T1000 (cell line): ENCODE measurements at regions not wholly inside any gene's neighbourhood (a gene's known extent, or its start where the extent isn't known, plus 50 kb on each side); places are given as distances from the start of the nearest gene placed in this dataset.

ENCODE experiments used
- DNase-seq: peaks from one replicate; lab custom pipeline; 2025; ENCODE audit warnings: mixed read lengths; lab: John Stamatoyannopoulos, UW

DNA sequence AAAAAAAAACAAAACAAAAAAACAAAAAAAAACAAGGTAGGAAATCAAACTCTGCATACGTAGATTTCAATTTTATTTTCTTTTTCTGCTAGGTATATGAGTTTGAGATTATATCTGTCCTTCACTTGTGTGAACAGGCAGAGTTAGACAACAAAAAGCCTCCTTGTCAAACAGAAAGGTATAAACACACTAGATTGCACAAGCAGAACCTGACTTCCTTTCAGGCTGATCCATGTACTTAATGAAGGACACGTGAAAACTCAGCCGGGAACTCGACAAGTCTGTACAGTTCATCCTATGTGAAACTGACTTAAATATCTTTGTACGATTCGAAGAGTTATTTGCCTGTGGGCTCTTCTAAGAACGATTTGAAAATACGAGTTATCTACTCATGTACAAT lies 254.1 kb downstream of the ARL4A start:
- DNase-seq: no peak

DNA sequence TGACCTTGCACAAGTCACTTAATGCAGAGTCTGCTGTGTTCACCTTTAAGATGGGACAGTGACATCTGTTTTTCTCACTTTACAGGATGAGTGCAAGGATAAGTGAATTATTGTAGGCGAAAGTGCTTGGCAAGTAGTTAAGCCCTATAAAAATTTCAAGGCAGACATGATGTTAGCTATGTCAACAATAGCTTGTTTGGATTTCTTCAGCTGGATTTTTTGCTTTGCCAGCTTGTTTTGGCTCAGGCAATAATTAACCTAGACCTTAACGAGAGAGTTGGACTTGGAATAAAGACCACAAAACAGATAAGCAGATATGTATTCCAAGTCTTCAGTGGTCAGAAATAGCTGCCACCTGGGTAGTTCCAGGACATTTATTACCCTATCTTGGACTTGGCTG lies 255.2 kb downstream of the ARL4A start:
- no peak for DNase-seq

DNA sequence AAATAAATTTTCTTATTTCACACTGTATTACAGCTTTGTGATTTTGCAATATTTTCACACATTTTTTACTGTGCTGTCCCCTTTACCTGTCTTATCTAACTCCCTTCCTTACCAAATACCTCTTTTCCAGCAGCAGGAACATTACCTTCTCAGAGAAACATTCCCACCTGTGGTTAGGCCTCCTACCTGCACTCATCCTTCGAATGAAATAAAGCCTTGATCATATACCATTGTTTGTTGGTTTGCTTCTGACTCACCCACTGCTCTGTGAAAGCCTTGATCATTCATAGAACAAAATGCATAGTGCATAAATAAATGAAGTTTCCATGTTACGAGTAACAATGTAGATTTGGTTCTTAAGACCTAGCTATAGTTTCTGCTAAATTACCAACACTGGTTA lies 256.3 kb downstream of the ARL4A start:
- no peak for DNase-seq

DNA sequence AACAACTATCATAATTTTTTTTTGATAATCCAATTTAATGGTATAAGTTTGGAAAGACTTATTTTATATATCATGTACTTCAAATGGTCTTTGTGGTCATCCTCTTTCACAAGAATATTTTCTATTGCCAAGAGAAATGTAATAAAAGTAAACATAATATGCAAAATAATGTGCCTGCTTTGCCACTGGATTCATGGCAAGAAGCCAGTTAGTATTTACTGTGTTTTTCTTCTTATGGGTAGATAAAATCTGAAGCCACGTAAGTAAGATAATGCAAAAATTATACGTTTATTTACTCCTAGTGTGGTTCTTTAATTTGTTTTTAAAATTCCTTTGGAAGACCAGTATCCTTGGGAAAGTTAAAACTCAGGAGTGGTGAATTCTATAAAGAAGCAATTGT lies 258.5 kb downstream of the ARL4A start:
- DNase-seq: no peak

DNA sequence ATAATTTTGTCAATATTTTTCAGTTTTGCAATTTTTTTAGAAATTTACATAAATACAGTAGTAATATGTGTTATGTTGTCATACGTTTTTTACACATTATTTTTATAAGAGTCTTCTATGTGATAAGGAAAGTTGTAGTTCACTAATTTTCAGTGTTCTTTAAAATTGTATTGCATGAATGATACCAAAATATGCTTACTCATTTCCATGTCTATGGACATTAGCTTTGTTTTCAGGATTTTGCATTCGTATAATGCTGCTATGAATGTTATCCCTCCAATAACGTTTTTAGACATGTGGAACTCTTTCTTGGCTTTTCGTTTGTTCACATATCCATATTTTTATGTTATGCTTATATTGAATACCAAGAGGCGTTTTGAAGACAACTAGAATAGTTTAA lies 260.0 kb downstream of the ARL4A start:
- DNase-seq: no peak

DNA sequence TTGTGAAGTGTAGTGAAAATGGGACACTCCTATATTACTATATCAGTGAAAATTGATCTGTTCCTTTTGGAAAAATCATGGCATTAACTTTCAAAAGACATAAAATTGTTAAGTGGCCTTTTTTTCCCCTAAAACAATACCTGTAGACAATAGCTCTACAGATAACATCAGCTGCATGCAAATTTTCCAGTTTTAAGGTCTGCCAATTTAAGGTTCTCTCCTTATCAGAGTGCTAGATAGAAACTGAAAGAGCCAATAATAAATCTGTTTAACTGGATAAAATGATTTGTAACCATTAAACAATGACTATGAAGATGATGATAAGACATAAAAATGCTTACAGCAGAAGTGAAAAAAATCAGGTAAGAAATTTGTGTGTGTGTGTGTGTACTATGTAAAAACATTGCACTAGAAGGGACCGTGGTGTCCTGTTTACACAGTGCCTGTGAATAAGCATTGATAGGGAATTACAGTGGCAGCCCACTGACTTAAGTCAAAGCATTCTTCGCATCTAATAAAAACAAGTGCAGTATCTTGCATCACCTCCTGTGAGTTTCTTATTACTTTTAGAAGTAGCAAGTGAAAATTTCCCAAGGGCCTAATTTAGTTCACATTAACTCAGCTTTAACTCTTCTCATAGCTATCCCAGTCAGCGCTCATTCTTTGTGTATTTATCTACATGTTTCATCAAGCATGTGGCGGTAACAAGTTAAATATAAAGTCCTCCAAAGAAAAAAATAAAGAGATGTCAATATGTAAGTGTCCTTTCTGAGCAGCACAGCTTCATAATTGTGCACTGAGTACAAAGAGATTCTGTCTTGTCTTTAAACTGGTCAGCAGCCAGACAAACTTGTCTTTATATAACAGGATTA lies 261.9 kb downstream of the ARL4A start:
- DNase-seq: no peak

DNA sequence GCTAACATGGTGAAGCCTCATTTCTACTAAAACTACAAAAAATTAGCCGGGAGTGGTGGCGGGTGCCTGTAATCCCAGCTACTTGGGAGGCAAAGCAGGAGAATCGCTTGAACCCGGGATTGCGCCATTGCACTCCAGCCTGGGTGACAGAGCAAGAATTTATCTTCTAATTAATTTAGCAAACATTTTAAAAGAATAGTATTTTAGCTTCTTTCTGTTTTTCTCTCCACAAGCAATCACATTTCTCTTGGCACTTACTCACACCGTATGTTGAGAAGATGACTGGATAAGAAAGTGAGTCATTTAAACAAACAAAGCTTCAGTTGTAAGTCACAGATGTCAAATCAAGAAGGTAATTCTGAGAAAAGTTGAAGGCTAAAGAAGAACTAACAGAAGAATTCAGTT lies 264.0 kb downstream of the ARL4A start:
- DNase-seq: no peak

DNA sequence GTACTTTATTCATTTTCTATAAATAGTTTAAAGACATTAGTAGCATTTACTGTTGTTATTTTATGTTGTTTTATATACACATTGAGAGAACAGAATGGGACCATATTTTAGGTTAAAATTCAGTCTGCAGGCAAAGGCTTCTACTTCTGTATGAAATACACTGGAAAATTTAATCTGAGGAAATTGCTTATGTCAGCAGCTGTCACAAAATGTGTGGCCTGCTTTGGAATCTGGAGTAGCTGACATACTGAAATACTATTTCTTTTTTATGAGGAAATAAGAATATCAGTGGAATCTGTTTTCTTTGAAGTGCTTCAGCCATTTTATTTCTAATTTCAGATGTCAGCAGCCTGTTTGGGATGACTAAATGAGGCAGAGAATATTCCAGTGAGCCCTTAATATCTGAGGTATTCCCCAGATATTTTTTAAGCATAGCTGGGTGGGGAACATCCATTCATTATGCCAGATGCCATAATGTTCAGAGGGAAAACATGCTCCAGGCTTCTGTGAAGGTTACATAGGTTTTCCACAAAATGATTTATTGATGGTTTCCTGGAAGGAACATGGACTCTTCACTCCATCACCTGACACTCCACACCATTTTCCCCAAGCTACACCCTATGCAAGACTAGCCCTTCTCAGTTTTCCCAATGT lies 267.1 kb downstream of the ARL4A start:
- no peak for DNase-seq

DNA sequence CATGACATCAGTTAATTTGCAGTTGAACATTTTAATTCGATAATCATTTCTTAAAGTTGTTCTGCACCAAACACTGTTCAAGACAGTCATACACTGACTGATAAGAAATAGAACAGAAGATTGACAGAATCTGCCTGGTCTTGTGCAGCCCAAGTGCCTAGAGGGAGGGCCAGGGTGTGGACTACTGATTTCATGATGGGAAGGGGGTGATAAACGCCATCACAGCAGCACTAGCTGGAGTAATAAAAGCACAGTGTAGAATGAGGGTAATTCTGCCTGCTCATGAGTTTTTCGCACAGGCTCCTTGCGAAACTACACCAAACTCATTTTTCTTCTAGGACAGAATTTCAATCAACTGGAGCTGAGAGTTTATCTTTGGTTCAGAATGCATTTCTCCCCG lies 270.1 kb downstream of the ARL4A start:
- DNase-seq: no peak

DNA sequence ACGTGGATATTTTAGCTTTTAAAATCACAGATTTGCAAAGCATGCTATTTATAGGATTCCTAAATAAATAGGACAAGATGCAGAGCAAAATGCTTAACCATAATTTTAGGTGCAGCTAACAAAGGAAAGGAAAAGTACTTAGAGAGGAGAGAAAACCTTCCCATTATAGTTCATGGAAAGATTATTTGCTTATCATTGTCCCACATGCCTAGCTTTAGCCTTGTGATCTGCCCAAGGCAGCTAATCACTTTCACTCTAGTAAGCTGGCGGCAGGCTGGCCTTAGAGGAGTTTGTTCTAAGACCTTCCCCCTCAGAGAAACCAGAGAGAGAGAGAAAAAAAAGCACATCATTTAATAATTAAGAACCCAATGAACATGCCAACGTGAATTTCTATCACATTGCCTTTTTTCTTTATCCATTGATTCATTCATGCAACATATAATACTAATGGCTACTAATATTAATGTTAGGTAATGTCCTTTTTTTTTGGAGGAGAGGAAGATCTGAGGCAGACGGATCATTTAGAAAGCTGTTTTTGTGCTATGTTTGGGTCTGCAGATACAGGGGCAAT lies 274.6 kb downstream of the ARL4A start:
- no peak for DNase-seq

DNA sequence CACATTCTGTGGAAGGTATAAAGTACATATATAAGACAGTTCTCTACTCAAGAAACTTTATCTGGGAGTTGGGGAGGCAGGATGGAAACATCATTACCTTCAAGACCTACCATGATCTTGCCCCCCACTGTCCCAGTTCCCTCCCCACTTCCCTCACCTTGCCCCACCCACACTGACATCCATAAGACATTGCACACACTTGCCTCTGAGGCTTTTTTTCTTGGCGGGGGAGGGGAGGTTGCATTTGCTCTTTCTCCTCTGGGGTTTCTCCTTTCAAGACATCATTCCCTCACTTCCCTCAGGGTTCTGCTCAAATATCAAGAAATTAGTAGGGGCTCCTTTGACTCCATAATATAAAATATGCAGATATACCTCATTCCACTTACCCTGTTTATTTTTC lies 276.0 kb downstream of the ARL4A start:
- DNase-seq: no peak

DNA sequence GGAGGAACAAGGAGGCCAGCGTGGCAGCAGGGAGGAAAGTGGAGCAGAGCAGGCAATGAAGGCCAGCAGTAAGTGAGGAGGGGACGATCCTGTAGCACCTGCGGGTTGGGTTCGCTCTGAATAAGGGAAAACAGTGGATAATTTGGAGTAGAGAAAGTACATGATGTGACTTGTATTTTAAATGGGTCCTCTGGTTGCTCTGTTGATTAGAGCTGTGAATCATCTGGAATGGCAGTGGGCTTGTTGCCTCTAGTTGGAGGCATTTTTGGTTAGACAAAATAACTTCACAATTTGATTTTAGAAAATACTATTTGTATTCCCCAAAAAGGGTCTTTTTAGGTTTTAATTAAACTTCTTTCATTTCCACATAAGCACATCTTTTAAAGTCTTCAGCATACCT lies 277.4 kb downstream of the ARL4A start:
- DNase-seq: no peak

DNA sequence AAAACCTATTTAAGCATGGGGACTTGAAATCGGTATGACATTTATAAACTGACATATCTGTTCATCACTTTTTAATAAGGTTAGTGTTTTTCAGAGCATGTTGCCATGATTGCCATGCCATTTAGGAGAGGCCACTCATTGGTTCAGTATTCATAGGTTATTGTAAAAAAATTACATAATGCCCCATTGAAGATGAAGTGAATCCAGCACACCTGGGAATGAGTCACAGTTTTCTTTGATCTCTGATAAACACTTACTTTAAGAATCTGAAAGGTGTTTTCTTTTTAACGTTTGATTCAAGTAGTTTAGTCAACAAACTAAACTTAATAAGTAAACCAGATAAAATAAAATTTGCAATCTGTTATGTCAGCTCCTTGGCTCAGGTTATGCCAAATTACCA lies 278.3 kb downstream of the ARL4A start:
- no peak for DNase-seq

DNA sequence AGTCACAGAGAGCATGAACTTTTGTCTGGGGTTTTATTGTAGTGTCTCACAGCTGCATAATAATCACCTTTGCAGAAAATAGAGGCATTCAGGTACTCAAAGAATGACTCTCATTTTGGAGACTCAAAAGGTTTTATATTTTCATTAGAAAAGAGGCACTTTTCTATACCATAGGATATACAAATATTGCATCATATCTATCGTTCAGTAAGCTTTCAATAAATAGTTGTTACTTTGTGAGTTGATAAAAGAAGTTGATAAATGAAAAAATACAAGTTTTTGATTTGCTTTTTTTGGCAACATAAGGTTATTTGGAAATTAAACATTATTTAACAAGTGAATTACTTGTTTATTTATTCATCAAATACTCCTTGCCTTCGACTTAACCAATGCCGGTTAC lies 279.9 kb downstream of the ARL4A start:
- no peak for DNase-seq

DNA sequence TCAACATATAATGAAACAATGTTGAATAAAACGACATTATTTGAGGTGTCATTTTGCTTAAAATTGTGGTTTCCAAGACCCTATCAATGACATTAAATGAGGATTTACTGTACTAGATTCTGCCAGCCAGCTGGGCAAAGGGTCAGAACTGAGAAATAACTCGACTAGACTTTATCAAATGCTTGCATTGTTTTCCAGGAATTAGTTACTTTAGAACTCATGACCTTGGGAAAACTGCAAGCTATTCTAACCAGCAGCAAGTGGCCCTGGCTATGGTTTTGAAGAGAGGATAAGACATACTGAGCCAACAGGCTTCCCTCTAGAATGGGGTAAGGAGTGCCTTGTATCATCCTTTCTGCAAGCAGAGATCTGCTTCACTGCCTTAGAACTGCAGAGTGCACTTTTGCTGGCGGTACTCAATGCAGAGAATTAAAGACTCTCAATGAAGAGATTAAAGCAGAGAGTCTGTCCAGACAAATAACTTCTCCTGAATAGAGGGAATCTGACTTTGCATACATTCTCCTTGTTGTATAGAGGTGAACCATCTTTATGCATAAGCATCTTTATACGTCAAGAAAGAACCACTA lies 281.5 kb downstream of the ARL4A start:
- no peak for DNase-seq

DNA sequence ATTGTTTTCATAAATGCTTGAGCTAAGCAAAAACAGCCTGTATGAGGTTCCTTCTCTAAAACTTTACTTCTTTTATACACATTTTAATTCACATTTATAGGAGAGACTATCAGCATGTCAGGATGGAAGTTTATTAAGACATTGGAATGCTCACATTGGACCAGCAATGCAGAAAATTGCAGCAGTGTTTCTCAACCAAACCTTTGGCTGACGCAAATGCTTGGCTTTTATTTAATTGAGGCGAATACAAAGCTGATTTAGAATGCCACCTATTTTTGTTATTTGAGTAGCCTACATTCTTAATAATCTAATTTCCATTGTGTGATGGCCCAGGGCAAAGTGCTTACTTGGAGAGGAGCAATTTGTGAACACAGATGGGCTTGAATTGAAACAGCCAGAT lies 283.2 kb downstream of the ARL4A start:
- no peak for DNase-seq

DNA sequence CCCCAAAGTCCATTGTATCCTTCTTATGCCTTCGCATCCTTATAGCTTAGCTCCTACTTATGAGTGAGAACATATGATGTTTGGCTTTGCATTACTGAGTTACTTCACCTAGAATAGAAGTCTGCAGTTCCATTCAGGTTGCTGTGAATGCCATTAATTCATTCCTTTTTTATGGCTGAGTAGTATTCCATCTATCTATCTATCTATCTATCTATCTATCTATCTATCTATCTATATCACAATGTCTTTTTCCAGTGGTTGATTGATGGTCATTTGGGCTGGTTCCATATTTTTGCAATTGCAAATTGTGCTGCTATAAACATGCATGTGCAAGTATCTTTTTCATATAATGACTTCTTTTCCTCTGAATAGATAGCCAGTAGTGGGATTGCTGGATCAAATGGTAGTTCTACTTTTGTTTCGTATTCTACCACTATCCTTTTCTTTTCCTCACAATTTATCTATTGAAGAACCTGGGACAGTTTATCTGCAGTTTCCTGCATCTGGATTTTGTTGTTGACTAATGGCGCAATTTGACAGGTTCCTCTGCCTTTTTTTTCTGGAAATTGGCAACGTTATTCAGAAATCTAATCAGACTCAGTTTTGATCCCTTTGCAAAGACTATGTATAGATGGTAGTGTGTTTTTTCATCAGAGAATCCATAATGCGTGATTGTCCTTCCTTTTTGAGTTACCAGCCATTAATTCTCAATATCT lies 287.2 kb downstream of the ARL4A start:
- no peak for DNase-seq

DNA sequence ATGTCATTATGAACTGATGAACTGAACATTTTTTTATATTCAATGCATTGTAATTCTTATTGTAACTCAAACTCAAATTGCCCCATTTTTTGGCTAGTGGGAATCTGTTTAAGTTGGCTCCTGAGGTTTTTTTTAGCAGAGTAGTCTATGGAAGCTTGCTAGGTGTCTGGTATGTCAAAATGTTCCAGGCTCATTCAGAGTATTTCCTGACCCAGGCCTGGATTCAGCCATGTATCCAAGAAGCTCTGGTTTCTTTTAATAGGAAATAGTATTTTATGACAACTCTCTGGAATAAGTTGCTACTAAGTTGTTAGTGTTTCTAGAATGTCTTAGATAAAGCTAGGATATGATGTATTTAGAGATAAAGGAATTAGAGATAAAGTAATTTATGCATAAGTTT lies 288.0 kb downstream of the ARL4A start:
- no peak for DNase-seq

DNA sequence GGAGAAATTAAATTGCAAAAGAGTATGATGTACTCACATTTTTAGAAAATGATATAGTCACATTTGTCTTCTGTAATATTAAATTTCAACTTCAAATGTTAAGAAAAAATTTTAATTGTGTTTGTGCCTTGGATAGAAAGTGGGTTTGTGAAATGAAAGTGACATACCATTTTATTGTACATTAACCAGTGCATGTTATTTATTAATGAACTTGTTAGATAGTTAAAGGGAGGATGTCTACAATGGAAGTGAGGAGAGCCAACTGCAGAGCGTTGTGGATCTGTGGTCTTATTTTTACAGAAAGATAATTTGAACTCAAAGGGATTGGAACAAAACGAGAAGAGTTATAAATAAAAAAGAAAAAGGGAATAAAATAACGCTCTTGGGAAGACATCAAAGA lies 291.7 kb downstream of the ARL4A start:
- DNase-seq: no peak

DNA sequence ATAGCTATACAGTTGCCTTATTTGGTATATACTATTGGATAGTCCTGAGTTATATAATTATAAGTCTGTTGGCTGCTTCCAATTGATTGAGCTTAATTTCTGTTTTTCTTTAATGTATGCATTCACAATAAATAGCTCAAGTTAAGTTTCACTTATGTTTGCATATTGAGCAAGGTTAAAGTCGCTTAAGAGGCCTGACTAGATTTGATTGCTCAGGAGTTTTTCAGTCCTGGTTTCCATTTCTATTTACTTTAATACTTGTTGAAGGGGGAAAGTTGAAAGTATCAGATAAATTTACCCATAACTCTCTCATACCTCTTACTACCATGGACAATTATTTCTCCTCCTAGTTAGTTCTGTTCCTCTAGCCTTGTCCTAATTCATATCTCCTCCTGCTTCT lies 294.7 kb downstream of the ARL4A start:
- no peak for DNase-seq

DNA sequence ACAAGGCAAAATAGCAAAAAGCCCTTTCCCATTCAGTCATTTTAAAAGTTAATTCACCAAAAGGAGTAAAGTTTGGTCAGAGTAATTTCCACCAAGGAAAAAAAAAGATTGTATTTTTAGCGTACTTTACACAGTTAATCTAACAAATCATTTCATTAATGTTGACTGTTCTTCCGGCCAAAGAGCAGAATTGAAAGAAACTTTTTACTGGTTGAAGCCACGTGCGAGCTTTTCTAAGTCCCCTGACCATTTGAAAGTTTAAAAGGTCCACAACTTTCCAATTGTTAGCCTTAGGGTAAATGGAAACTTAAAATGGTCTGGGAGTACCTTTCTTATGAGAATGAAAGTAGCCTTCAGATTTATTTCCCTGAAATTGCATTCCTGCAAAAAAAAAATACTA lies 296.7 kb downstream of the ARL4A start:
- DNase-seq: no peak

DNA sequence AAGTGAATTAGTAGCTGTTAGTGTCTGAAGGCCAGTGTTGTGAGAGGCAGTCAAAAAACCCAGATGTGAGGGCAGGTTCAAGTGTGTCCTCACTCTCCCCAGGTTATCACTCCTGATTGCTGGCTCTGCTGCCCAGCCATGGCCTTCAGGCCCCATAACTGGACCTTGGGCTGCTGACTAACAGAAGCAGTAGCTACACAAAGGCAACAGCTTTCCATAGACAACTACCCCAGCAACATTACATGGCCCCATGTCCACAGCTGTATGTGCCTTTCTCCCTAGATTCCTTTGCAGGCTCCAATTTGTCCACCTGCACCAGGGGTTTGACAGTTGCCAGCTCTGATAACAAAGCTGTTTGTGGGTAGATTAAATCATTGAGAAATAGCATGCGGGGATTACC lies 297.8 kb downstream of the ARL4A start:
- DNase-seq: no peak
